NK-92 treated with Interleukin-12 subunit alpha and Interleukin-12 subunit beta, amount 100 ng/mL, for 24 hours (cell line): ENCODE measurements at regions not wholly inside any gene's neighbourhood (a gene's known extent, or its start where the extent isn't known, plus 50 kb on each side); places are given as distances from the start of the nearest gene placed in this dataset.

ENCODE experiments used
- DNase-seq: peaks from one replicate; lab custom pipeline; 2025; lab: John Stamatoyannopoulos, UW

DNA sequence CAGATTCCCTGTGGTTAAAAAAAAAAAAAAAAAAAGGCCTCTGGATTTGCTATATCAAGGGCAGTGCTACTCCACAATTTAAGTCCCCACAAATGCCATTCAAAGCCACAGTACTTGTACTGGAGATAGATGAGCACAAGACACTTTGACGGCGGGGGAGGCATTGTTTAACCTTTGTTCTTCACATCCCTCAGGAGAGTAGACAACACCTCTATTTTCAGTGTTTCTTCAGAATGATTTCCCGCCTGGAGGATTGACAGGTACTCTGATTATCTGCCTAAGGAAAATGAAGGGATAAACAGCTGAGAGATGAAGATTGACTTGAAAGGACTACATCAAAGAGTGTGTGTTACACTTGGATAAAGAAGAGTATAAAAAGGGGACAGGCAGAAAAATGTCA is 58.7 kb downstream of the OTOL1 start:
- no peak for DNase-seq

DNA sequence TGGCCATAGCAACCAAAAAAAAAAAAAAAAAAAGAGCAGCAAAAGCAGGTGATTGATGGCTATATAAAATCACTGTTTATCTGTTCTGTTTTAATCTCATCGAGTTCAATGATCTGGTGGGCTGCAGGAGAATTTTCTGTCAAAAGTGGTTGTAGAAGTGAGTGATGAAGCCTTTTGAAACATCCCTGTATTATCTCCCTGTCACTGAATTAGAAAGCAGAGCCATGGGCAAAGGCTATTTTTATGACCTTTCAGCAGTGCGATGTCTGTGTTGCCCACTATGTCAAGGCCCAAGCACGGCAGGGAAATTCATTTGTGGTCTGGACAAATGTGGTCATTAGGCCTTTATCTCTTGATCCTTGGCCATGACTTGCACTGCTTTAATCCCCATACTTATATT is 59.9 kb downstream of the OTOL1 start:
- no peak for DNase-seq

DNA sequence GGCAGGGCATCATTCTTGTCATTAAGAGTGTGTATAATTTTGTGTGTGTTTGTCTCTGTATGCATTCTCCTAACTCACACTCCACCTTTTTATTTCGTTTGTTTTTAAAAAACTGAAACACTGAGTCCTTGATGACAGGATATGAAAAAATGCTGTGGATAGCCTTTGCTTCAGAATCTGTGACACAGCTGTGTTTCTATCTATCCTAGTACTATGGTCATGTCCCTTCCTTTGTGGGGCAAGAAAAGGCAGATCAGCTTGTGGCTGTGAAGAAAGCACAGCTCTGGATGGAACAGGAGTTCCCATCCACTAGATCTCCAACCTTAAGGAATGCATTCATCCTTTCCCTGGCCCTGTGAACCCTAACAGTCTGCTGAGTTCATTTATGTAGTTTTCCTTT is 60.3 kb downstream of the OTOL1 start:
- DNase-seq = no peak

DNA sequence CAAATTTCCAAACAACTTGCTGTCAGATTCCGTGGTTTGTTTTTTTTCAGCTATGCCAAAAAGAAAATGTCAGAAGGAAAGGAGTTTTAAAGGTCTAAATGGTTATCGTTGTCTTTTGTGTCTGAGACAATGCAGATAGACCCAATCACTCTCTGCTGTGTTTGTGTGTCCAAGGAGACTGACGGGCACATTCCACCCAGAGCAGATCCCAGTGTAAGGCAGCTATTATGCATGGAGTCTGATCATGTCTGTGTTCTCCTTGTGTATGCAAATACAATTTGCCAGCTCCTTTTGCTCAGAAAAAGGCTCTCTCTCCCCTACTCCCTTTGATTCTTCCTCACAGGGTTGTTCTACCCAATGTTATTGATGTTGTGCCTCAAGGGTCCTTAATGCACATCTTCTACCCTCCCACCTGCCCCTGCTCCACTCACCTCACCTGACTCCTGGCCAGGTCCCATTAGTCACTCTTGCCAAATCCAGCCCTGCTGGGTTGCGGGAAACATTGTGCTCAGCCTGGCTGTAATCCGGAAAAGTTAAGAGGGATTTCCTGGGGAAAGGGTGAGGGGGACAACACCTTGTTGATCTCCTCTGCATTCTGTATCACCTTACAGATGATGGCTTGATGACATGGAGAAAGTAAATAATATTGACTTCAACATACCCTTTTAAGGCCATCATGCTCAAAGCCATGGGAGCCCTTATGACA is 61.0 kb downstream of the OTOL1 start:
- DNase-seq = no peak

DNA sequence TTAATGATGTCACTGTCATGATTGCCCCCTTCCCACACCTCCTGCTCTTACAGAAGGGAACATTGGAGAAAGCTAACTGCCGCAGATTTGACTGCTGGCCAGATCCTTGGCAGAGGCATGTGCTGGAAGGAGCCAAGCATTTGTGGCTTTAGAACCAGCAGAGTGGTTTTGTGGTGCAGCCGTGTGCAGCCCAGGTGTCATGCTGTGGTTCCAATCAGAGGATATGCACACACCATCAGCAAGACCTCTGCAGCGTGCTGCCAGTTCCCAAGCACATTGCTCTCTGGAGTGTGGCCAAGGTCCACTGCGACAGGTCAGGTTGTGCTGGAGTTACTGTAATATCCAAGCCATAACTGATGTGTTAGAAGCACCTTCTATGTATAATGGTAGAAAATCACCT is 61.6 kb downstream of the OTOL1 start:
- no peak for DNase-seq

DNA sequence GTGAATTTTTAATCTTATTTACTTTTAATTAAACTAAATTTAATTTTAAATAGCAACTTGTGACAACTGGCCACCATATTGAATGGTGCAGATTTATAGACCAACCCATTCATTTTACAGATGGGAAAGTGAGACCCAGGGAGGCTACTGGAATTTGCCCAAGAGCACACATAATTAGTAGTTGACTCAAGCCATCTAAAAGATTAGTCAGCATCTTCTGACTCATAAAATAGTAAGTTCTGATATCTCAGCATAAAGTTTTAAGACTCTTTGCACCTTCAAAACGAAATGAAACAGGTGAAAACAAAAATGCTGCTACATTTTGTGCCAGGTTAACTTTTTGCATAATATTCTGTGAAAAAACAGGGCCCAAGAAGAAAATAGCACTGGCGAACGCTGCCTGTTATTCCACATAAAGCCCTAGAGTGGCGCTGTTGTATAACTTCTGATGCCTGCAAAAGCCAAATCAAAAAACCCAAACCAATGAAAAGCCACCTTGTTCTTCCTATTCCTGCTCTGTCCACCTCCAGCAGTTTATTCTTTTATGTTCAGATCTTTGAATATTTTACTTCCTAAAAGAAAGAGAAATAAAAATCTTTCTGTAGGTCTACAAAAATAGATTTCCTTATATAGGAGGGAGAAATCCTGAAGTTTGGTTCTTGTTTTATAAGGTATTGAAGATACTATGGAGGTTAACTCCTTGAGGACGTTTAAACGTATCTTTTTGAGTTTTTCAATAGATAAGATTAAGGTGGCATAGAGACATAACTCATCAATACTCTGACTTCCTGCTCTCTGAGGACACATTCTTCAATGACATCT is 62.8 kb downstream of the OTOL1 start:
- no peak for DNase-seq

DNA sequence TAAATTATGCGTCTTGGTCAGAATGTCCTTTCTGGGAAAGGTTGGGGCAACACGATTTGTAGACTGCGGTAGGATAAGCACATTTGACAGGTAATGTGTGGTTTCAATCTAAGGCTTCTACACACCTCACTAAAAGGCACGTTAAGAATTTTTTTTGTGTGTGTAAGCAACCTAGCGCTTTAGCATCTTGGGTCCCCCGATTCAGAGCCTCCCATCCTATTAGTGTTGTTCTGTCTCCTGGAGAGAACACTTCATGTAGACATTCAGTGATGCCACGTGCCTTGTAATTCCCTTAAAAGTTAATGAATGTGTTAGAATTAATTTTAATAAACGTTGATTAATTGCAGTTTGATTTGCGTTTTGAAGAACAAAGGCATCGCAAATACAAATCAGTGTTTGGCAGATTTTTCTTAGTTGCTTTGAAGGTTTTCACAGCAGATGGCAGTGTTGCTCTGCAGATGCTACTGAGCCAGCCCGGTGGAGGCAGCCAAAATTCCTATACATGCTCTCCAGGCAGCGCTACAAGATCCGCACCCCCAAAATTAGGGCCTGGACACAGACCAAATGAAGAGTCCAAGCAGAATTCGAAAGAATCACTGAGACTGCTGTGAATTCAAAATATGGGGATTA is 63.5 kb downstream of the OTOL1 start:
- no peak for DNase-seq

DNA sequence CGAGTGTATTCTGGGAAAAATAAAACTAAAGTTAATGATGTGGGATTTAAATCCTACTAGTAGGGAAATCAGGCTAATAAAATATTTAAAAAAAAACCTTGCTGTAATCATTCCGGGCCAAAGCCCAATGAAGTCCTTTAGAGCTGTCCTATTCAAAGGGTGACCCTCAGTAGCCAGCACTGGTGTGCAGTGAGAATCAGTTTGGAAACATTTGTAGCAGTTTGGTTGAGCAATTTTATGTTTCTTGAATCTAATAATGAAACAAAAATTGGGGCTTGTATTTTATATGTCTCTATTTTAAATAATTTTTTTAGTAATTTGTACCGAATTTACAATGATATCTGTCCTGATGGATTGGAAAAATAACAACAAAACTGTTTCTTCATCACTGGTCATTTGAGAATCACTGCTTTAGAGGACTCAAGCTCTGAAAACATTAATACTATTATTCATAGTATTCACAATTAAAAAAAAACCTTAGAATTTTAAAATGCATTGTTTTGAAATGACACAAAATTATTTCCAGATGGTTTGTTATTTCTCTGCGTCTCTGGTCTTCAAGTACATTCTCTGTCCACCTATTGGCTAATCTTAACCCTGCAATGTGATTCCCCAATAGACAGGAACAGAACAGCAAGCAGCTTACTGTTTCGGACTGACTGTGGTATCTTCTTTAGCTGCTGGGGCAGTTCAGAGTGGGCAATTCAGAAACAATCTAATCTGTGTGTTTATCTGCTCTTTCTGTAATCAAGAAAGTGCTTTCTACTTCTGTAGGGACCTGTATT is 71.2 kb downstream of the OTOL1 start:
- no peak for DNase-seq

DNA sequence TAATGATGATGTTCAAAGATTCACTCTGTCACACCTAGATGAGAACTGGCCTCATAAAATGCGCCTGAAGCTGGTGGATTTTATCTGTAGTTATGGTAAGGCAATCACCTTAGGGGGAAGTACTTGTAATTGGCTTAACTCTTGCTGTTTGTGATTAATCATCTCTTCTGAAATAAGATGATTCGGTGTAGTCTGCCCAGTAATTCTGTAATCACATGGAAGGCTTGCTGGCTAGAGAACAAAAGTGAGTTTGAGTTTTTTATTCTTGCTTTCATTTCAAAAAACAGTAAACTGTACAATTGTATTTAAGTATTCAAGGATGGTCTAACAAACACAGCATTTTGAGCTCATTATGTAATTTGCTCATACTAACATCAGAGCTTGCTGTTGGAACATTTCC is 72.1 kb downstream of the OTOL1 start:
- no peak for DNase-seq

DNA sequence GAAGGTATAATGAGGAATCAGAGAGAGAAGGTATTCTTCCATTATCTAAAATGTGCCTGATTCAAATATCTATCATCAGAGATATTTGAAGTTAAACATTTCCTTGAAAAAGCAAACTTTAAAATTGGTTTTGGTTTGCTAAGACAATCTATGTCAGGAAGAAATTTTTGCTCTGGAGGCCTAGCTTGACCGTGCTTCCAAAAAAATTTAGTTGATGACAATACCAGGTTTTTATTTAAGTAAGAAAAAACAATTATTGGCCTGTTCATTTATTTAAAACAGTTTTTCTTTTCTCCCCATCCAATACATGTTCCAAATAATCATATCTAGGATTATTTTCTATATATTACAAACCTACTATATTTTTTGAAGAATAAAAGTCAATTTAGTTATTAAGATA is 75.3 kb downstream of the OTOL1 start:
- DNase-seq = no peak

DNA sequence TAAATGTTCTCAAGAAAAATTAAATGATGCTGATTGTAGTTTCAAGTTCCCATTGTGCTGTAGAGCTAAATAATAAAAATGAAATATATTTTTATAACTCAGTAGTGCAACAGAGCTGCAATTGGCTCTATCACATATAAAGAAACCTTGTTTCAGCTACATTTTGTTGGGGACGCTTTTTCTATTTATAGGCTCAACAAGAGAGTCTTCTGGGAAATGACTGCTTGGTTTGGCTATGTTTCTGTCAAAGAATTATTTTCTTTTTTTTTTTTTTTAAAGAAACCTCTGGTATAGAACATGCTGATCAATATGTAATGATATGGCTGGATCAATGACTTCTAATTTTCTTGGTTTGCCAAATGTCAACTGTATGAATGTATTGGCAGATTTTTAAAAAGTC is 76.5 kb downstream of the OTOL1 start:
- DNase-seq = no peak

DNA sequence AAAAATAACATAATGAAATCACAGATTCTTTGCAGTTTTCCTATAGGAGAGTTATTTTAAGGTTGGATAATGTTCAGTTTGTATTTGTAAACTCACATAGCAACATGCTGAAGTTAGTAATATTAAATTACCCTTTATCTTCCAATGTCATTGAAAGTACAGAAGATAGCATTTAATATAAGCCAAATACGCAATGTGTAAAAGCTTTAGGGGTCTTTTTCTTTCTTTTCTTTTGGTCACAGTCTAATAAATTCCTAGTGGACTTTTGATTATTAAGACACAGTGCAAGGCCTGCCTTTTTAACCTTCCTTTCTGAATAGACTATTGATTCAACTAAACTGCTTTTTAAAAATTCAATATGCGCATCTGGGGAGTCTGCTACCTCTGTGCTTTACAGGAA is 79.3 kb downstream of the OTOL1 start:
- DNase-seq = no peak

DNA sequence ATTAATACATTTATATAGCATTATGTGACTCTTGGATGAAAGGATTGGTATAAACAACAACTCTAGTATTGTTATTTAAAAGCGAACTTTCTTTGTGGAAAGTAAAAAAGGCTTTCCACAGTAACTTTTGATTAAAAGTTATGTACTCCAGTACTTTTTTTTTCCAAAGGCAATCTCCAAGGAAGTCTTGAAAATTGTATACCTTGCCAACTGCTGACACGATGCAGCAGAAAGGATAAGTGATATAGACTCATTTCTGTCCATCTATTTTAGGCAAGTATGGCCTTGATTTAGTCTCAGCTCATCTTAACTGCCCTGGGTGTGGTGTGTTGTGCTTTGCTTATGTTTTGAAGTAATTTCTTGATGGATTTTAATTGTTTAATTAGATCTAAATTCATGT is 79.7 kb downstream of the OTOL1 start:
- DNase-seq = no peak

DNA sequence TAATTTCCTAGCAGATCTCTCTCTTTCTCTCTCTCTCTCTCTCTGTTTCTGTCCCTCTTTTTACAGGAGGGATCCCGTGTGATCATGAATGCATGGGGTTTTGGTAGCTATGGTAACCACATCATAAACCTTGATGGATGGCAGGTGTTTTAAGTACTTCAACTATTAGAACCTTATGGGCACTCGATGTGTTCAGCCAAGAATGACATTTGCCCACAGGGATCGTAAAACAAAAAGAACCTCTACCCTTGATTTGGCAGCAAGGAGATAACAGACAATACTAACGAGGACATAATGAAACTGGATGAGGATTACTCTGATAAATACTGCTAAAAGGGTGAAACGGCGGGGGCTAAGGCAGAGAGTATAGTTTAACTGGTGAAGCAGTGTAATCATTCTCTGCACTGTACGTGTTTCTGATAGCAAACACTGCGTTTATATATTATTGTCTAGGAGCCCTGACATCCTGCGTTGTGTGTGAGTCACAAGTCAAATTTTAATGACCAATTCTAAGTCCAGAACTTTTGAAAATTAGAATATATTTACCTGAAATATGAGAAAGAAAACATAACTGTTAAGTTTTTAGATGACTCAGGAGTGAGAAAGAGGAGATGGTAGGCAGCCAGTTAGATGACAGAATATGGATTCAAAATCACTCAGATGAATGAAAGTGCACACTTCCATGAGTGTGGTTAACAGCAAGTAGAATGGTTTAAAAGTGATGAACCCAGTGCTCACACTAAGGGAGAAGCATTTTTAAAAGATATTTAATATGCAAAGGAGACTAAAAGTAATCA is 80.3 kb downstream of the OTOL1 start:
- DNase-seq = no peak

DNA sequence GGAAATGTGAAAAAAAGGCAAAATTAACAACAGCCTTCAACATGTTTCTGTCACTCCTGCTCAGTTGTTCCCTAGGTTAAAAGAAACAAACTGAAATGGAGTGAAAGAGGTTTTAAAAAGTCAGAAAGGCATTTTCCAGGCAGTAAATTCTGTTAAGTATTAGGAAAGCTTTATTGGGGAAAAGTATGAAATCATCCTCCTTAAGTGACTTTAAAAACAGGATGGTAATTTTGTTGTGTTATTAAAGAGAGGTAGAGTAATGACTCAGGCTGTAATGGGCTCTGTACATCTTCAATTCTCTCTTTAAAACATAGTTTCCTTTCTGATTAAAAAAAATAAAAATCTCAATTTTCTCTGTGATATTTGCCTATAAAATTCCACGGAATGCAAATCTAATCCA is 81.1 kb downstream of the OTOL1 start:
- no peak for DNase-seq

DNA sequence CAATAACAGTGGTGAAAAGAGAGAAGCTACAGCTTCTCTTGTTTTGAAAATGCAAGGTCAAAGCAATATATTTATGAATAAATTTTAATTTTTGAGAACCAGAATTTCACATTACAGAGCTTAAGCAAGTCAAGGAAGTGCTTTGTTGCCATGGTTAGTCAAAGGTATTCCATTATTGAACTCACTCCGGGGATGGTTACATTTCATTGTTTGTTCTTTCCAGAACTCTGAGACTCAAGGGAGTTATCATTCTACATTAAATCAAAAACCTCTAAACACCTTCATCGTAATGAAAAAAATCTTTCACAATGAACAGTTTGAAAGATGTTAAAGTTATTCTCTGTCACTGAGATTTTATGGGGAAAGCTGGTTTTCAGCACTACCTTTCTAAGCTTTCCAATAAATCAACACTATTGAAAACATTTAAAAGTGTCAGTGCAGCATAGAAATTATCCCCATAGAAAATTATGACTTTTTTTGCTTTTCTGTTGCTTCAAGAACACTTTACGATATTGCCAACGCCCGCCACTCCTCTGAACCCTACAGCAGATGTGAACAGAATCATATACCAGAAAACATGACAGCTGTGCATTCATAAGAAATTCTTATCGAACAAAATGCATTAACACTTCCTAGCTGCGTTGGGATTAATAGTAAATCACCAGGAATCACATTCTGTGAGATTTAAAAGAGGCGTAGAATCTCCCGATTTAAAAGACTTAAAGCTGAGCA is 83.0 kb downstream of the OTOL1 start:
- no peak for DNase-seq

DNA sequence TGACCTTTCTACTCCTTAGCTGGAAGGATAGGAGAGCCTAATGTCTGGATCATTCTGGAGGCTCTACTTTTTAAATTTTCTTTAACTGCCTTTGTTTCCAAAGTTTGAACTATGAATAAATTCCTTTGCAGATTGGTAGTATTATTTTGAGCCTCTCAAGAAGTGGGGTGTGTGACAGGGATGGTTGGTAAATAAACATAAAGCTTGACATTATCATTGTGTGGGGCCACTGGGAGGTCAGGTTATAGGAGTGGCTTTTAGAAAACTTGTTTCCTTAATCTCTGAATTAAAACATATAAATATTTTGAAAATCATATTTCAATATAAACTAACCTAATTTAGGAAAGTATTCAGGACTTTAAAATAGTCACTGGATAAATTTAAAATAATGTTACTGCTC is 89.3 kb downstream of the OTOL1 start:
- no peak for DNase-seq

DNA sequence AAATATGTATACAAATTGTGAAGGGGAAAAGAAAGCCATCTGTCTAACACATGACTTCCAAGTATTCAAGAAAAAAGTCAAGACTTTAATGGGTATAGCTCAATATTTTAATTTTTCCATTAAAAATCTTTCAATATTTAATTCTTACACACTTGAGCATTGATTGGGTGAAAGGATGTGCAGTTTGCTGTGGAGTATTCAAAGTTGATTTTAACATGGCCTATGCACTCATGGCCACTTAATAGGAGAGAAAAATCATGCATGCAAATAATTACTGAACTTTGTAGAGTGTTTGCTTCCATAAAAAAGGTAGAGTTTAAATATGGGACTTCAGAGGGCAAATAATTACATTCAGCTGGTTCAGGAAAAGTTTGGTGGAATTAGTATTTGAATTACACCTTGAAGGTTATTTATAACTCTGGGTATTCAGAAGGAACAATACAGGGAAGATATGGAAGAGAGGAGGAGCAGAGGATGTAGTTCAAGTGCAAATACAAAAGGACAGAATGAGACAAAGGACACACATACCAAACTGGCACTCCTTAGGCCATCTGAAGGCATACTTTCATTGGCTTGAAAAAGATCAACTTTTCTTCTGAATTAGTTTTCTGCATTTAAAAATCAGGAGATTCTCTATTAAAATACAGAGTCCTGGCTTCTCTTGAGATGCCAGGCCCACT is 90.1 kb downstream of the OTOL1 start:
- no peak for DNase-seq

DNA sequence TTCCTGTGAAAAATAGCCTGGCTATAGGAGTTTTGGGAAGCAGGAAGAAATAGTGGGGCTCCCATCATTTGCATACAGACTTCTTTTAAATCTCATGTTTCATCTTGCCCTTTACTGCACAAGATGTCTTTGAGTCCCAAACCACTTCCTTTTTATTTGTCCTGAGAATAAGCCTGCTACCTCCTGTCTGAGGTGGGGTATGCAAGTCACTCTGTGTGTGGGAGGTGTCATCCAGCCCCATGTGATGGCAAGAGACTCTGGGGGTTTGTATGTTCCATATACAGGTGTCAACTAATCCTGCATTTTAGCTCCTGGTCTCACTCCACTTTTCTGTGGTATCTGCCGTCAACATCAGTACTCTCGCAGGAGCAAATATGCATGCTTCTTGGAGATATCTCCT is 102.0 kb downstream of the OTOL1 start:
- DNase-seq = no peak

DNA sequence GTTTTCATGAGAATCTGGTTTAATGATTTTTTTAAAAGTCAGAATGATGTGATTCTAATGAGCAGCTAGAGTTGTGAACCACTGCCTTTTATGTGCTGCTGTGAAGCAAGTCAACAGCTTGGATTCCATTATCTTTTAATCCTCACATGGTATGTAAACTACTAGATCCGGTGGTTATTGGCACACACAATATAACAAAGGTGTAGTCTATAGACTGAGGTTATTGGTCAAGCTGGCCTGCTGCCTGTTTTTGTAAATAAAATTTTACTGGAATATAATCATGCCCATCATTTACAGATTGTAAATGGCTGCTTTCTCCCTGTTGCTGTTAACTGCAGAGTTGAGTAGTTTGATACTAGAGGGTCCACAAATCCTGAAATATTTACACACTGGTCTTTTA is 103.1 kb downstream of the OTOL1 start:
- DNase-seq = no peak
